Putamen (tissue), 1 donor: ENCODE measurements at regions not wholly inside any gene's neighbourhood (a gene's known extent, or its start where the extent isn't known, plus 50 kb on each side); places are given as distances from the start of the nearest gene placed in this dataset.
"Not testable (repeated sequence)": the region's sequence is repeated elsewhere in the genome, so short reads cannot be mapped to it uniquely, and the experiment has no call there.

Experiments used
- DNase-seq: peaks from one replicate; pipeline ENCODE4 v3.0.0-alpha.2; 2016; ENCODE audit warnings: low spot score

- no peak for DNase-seq
Observed at GRCh38 chr7:20520530-20520929, 94.9 kb upstream of the ABCB5 start.

GRCh38 chr7:20521243-20521642 is 94.2 kb upstream of the ABCB5 start:
- no peak for DNase-seq

GRCh38 chr7:20529260-20529659 is 86.2 kb upstream of the ABCB5 start:
- no peak for DNase-seq

- no peak for DNase-seq
Observed at GRCh38 chr7:20532890-20533289, 82.6 kb upstream of the ABCB5 start.

- no peak for DNase-seq
Observed at GRCh38 chr7:20534543-20534942, 80.9 kb upstream of the ABCB5 start.

- no peak for DNase-seq
Observed at GRCh38 chr7:20535541-20535940, 79.9 kb upstream of the ABCB5 start.

GRCh38 chr7:20539201-20539600 is 76.3 kb upstream of the ABCB5 start:
- no peak for DNase-seq

- no peak for DNase-seq
Observed at GRCh38 chr7:20541608-20542349, 73.7 kb upstream of the ABCB5 start.

GRCh38 chr7:20542594-20542993 is 72.9 kb upstream of the ABCB5 start:
- no peak for DNase-seq

- no peak for DNase-seq
Observed at GRCh38 chr7:20543500-20543899, 72.0 kb upstream of the ABCB5 start.

GRCh38 chr7:20545016-20545415 is 70.5 kb upstream of the ABCB5 start:
- DNase-seq: no peak

- DNase-seq: not testable (repeated sequence)
Observed at GRCh38 chr7:20546958-20547357, 68.5 kb upstream of the ABCB5 start.

GRCh38 chr7:20554072-20554471 is 61.4 kb upstream of the ABCB5 start:
- DNase-seq: no peak

- no peak for DNase-seq
Observed at GRCh38 chr7:20556091-20556490, 59.4 kb upstream of the ABCB5 start.

- no peak for DNase-seq
Observed at GRCh38 chr7:20557116-20557515, 58.4 kb upstream of the ABCB5 start.

GRCh38 chr7:20558963-20559716 is 56.3 kb upstream of the ABCB5 start:
- no peak for DNase-seq

GRCh38 chr7:20559883-20560282 is 55.6 kb upstream of the ABCB5 start:
- DNase-seq: no peak

GRCh38 chr7:20560325-20561180 is 54.9 kb upstream of the ABCB5 start:
- no peak for DNase-seq

GRCh38 chr7:20561466-20561865 is 54.0 kb upstream of the ABCB5 start:
- DNase-seq: no peak

GRCh38 chr7:20561908-20562307 is 53.6 kb upstream of the ABCB5 start:
- DNase-seq: no peak

GRCh38 chr7:20562461-20562860 is 53.0 kb upstream of the ABCB5 start:
- no peak for DNase-seq
